ENCODE measurements at regions not wholly inside any gene's neighbourhood (a gene's known extent, or its start where the extent isn't known, plus 50 kb on each side); places are given as distances from the start of the nearest gene placed in this dataset.

- Mint-ChIP-seq H3K4me1 (ENCODE audit: low read depth, unreplicated experiment) (no peaks in the 10 kb centered on the region), H3K4me3 (ENCODE audit: unreplicated experiment) (no peak overlapping the region), H3K36me3 (ENCODE audit: low read depth, unreplicated experiment) (no peaks in the 10 kb centered on the region), H3K9me3 (ENCODE audit: unreplicated experiment) (no peaks in the 10 kb centered on the region), H3K27ac (ENCODE audit: unreplicated experiment) (no peak overlapping the region), H3K27me3 (ENCODE audit: low read depth, unreplicated experiment) (no peaks in the 10 kb centered on the region)
- H3K4me1 ChIP-seq (ENCODE audit: insufficient read depth, low read length): no peaks in the 10 kb centered on the region
- no peak overlapping the region for H3K4me3 ChIP-seq (ENCODE audit: insufficient read depth, low read depth, low read length)
- no peak overlapping the region for H2AFZ ChIP-seq (ENCODE audit: low read depth, low read length)
- H3K36me3 ChIP-seq (ENCODE audit: insufficient read depth, low read length): no peaks in the 10 kb centered on the region
- H3K4me2 ChIP-seq (ENCODE audit: low read length): no peak overlapping the region
- no peaks in the 10 kb centered on the region for H3K27me3 ChIP-seq (ENCODE audit: insufficient read depth, low read length)
- no peaks in the 10 kb centered on the region for H4K20me1 ChIP-seq (ENCODE audit: insufficient read depth, low read length)
- DNase-seq (ENCODE audit: low read depth): no peak
- no peaks in the 10 kb centered on the region for H3K9me3 ChIP-seq (ENCODE audit: insufficient read depth, low read depth, low read length)
- TF ChIP-seq CTCF (IDR thresholded peaks at IDR 0.05; ENCODE audit: insufficient read depth, low read depth, low read length): no peak
- no peak for TF ChIP-seq EZH2 (IDR thresholded peaks at IDR 0.05; ENCODE audit: insufficient read depth, low read length)
- H3K27ac ChIP-seq (ENCODE audit: low read depth, low read length): no peak overlapping the region
- FAIRE-seq: no peak
- H3K79me2 ChIP-seq (ENCODE audit: insufficient read depth, low read length): no peaks in the 10 kb centered on the region
- no peak overlapping the region for H3K9ac ChIP-seq (ENCODE audit: low read length)
Measured at GRCh38 chr11:29562183-29562582, 454.6 kb downstream of the KCNA4 start.

- no peaks in the 10 kb centered on the region for H3K27me3 ChIP-seq (ENCODE audit: insufficient read depth, low read length)
- H2AFZ ChIP-seq (ENCODE audit: low read depth, low read length): no peak overlapping the region
- TF ChIP-seq CTCF (IDR thresholded peaks at IDR 0.05; ENCODE audit: insufficient read depth, low read depth, low read length) (no peak), EZH2 (IDR thresholded peaks at IDR 0.05; ENCODE audit: insufficient read depth, low read length) (no peak)
- FAIRE-seq: no peak
- H4K20me1 ChIP-seq (ENCODE audit: insufficient read depth, low read length): no peaks in the 10 kb centered on the region
- no peak for DNase-seq (ENCODE audit: low read depth)
- H3K4me2 ChIP-seq (ENCODE audit: low read length): no peak overlapping the region
- Mint-ChIP-seq H3K36me3 (ENCODE audit: low read depth, unreplicated experiment) (no peaks in the 10 kb centered on the region), H3K4me1 (ENCODE audit: low read depth, unreplicated experiment) (no peaks in the 10 kb centered on the region), H3K27ac (ENCODE audit: unreplicated experiment) (no peak overlapping the region), H3K9me3 (ENCODE audit: unreplicated experiment) (no peaks in the 10 kb centered on the region), H3K4me3 (ENCODE audit: unreplicated experiment) (no peak overlapping the region), H3K27me3 (ENCODE audit: low read depth, unreplicated experiment) (no peaks in the 10 kb centered on the region)
- H3K4me3 ChIP-seq (ENCODE audit: insufficient read depth, low read depth, low read length): no peak overlapping the region
- no peak overlapping the region for H3K9ac ChIP-seq (ENCODE audit: low read length)
- no peak overlapping the region for H3K27ac ChIP-seq (ENCODE audit: low read depth, low read length)
- no peaks in the 10 kb centered on the region for H3K9me3 ChIP-seq (ENCODE audit: insufficient read depth, low read depth, low read length)
- H3K4me1 ChIP-seq (ENCODE audit: insufficient read depth, low read length): no peaks in the 10 kb centered on the region
- no peaks in the 10 kb centered on the region for H3K79me2 ChIP-seq (ENCODE audit: insufficient read depth, low read length)
- H3K36me3 ChIP-seq (ENCODE audit: insufficient read depth, low read length): no peaks in the 10 kb centered on the region
Measured at GRCh38 chr11:29553990-29554389, 462.8 kb downstream of the KCNA4 start.

GRCh38 chr11:29538339-29539036, 478.3 kb downstream of the KCNA4 start:
- no peaks in the 10 kb centered on the region for H3K36me3 Mint-ChIP-seq (ENCODE audit: low read depth, unreplicated experiment)
- peaks cover 1% of the 10 kb centered on the region for H3K9me3 Mint-ChIP-seq (ENCODE audit: unreplicated experiment)
- H3K4me1 Mint-ChIP-seq (ENCODE audit: low read depth, unreplicated experiment): peaks cover 1% of the 10 kb centered on the region
- H3K9ac ChIP-seq (ENCODE audit: low read length): no peak overlapping the region
- TF ChIP-seq EZH2 (IDR thresholded peaks at IDR 0.05; ENCODE audit: insufficient read depth, low read length) (no peak), CTCF (IDR thresholded peaks at IDR 0.05; ENCODE audit: insufficient read depth, low read depth, low read length) (no peak)
- H3K27ac ChIP-seq (ENCODE audit: low read depth, low read length): no peak overlapping the region
- H3K4me2 ChIP-seq (ENCODE audit: low read length): no peak overlapping the region
- H2AFZ ChIP-seq (ENCODE audit: low read depth, low read length): no peak overlapping the region
- H3K79me2 ChIP-seq (ENCODE audit: insufficient read depth, low read length): no peaks in the 10 kb centered on the region
- no peak overlapping the region for H3K27ac Mint-ChIP-seq (ENCODE audit: unreplicated experiment)
- no peaks in the 10 kb centered on the region for H3K27me3 Mint-ChIP-seq (ENCODE audit: low read depth, unreplicated experiment)
- no peaks in the 10 kb centered on the region for H3K9me3 ChIP-seq (ENCODE audit: insufficient read depth, low read depth, low read length)
- H3K27me3 ChIP-seq (ENCODE audit: insufficient read depth, low read length): no peaks in the 10 kb centered on the region
- no peak overlapping the region for H3K4me3 ChIP-seq (ENCODE audit: insufficient read depth, low read depth, low read length)
- H3K4me1 ChIP-seq (ENCODE audit: insufficient read depth, low read length): no peaks in the 10 kb centered on the region
- FAIRE-seq: peak; percentile 9
- no peak for DNase-seq (ENCODE audit: low read depth)
- H4K20me1 ChIP-seq (ENCODE audit: insufficient read depth, low read length): no peaks in the 10 kb centered on the region
- H3K36me3 ChIP-seq (ENCODE audit: insufficient read depth, low read length): no peaks in the 10 kb centered on the region
- H3K4me3 Mint-ChIP-seq (ENCODE audit: unreplicated experiment): no peak overlapping the region
